ENCODE measurements at regions not wholly inside any gene's neighbourhood (a gene's known extent, or its start where the extent isn't known, plus 50 kb on each side); places are given as distances from the start of the nearest gene placed in this dataset.

DNA sequence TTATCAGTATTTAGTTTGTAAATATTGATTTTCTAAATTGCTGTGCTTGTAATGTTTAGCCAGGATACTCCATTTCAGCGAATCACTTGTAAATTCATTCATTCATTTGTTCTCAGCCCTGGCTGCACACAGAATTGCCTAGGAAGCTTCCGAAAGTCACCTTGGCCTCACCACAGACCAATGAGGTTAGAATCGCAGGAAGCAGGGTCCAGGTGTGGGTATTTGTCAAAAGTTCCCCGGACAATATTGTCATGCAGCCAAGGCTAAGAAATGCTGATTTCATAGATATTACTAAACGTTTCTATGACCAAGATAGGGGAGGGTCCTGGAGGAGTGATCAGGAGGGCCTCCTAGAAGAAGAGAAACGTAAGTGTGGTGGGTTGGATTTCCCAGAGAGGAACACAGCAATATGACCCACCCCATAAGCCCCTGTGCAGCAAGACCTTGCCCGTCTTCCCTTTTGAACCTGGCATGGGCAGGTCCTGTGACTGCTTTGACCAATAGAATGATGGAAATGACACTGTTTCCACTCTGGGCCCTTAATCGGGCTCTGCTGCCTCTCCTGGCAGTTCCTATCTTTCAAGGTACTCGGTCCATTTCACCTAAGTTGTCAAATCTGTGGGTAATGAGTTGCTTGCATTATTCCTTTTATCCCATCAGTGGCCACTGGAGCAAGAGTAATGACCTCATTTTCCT is 238.7 kb downstream of the FOXL1 start:
- Histone ChIP-seq H3K4me3 (ENCODE audit: insufficient read depth in 1 of 2, low read depth in 1 of 2, low read length in 2 of 2) (no peak overlapping the region), H3K9me3 (ENCODE audit: control insufficient read depth, low read length) (peaks cover 6% of the 10 kb centered on the region), H3K23ac (ENCODE audit: low read length in 2 of 2) (no peak overlapping the region), H3K27me3 (ENCODE audit: control insufficient read depth in 1 of 2, insufficient read depth in 1 of 2, low read length in 2 of 2) (peaks cover 9 to 97% of the 10 kb centered on the region in 2 experiments), H4K91ac (ENCODE audit: low read length) (no peak overlapping the region), H2AFZ (ENCODE audit: low read depth, low read length) (no peak overlapping the region), H3K4me2 (ENCODE audit: low read length, poor library complexity, severe bottlenecking) (no peak overlapping the region), H3K36me3 (ENCODE audit: control insufficient read depth in 1 of 2, insufficient read depth in 2 of 2, low read depth in 1 of 2, low read length in 2 of 2) (no peaks in the 10 kb centered on the region), H2BK15ac (ENCODE audit: low read depth, poor library complexity, severe bottlenecking) (no peak overlapping the region), H3K4ac (ENCODE audit: low read depth in 1 of 2, low read length in 2 of 2) (no peak overlapping the region), H3K27ac (ENCODE audit: low read length, poor library complexity, severe bottlenecking) (no peak overlapping the region), H2BK120ac (ENCODE audit: low read depth, low read length) (no peak overlapping the region), H3K18ac (ENCODE audit: low read depth in 1 of 2, low read length in 2 of 2) (no peak overlapping the region), H2AK5ac (ENCODE audit: low read length, severe bottlenecking) (no peak overlapping the region), H3K79me1 (replicated peaks; ENCODE audit: low read length, poor library complexity, severe bottlenecking) (no peaks in the 10 kb centered on the region), H4K8ac (ENCODE audit: low read length) (no peak overlapping the region), H3K9ac (ENCODE audit: low read length) (no peak overlapping the region), H3K4me1 (ENCODE audit: control insufficient read depth, insufficient read depth, low read depth, low read length) (peaks cover 2% of the 10 kb centered on the region), H2BK5ac (ENCODE audit: low read depth, low read length, poor library complexity, severe bottlenecking) (no peak overlapping the region), H3K14ac (ENCODE audit: low read length in 2 of 2) (no peak overlapping the region), H2BK12ac (ENCODE audit: low read length in 2 of 2) (no peak overlapping the region)
- 90% methylated on average over 9 of the region's 9 CpGs for WGBS
- DNase-seq, result no peak

DNA sequence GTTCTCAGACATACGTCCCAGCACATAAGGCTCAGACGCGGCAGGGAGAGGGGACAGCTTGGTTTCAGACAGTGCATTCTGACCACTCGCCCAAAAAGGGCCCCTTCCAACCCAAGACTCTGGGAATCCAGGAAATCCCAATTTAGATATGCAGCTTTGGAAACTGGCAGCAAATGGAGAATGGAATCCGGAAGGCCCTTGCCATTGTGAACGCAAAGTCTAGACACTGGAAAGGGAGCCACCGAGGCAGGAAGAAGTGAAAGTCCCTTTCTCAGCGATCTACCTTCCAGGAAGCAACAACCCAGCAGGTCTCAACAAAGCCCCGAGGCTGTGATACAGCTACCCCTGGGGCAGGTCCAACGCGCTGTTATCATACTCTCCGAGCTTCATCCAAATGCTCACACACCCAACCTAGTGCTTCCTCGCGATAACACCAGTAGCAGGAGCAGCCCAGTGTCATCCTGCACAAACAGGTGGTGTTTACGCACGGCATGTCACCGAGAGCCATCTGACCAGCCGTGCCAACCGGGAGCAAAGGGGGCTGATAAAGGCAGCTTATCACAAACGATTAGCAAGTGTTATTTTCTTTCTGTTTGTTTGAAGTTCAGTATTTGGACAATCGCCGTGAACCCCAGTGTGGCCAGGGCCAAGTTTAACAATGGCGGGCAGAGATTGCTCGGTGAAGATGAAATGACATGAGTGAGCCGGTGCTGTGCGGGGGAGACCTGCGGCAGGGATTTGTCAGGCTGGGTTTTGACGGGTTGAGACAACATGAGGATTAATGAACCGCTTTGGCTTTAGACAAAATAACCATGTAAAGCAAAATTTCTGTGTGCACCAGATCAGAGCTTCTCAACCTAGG is 240.6 kb downstream of the FOXL1 start:
- no peak overlapping the region for H3K18ac ChIP-seq (ENCODE audit: low read depth in 1 of 2, low read length in 2 of 2)
- DNase-seq, result no peak
- no peak overlapping the region for H2BK12ac ChIP-seq (ENCODE audit: low read length in 2 of 2)
- H3K79me1 ChIP-seq (replicated peaks; ENCODE audit: low read length, poor library complexity, severe bottlenecking), result no peaks in the 10 kb centered on the region
- no peak overlapping the region for H2AFZ ChIP-seq (ENCODE audit: low read depth, low read length)
- H3K9ac ChIP-seq (ENCODE audit: low read length), result no peak overlapping the region
- 77% methylated on average over 29 of the region's 29 CpGs for WGBS
- no peak overlapping the region for H2AK5ac ChIP-seq (ENCODE audit: low read length, severe bottlenecking)
- no peak overlapping the region for H3K4ac ChIP-seq (ENCODE audit: low read depth in 1 of 2, low read length in 2 of 2)
- H4K91ac ChIP-seq (ENCODE audit: low read length), result no peak overlapping the region
- peaks cover 9 to 97% of the 10 kb centered on the region in 2 experiments for H3K27me3 ChIP-seq (ENCODE audit: control insufficient read depth in 1 of 2, insufficient read depth in 1 of 2, low read length in 2 of 2)
- no peak overlapping the region for H3K23ac ChIP-seq (ENCODE audit: low read length in 2 of 2)
- H3K4me3 ChIP-seq (ENCODE audit: insufficient read depth in 1 of 2, low read depth in 1 of 2, low read length in 2 of 2), result no peak overlapping the region
- peaks cover 10% of the 10 kb centered on the region for H3K4me1 ChIP-seq (ENCODE audit: control insufficient read depth, insufficient read depth, low read depth, low read length)
- no peak overlapping the region for H2BK5ac ChIP-seq (ENCODE audit: low read depth, low read length, poor library complexity, severe bottlenecking)
- no peak overlapping the region for H3K4me2 ChIP-seq (ENCODE audit: low read length, poor library complexity, severe bottlenecking)
- no peaks in the 10 kb centered on the region for H3K36me3 ChIP-seq (ENCODE audit: control insufficient read depth in 1 of 2, insufficient read depth in 2 of 2, low read depth in 1 of 2, low read length in 2 of 2)
- peaks cover 6% of the 10 kb centered on the region for H3K9me3 ChIP-seq (ENCODE audit: control insufficient read depth, low read length)
- no peak overlapping the region for H3K14ac ChIP-seq (ENCODE audit: low read length in 2 of 2)
- no peak overlapping the region for H2BK15ac ChIP-seq (ENCODE audit: low read depth, poor library complexity, severe bottlenecking)
- H3K27ac ChIP-seq (ENCODE audit: low read length, poor library complexity, severe bottlenecking), result no peak overlapping the region
- no peak overlapping the region for H2BK120ac ChIP-seq (ENCODE audit: low read depth, low read length)
- no peak overlapping the region for H4K8ac ChIP-seq (ENCODE audit: low read length)

DNA sequence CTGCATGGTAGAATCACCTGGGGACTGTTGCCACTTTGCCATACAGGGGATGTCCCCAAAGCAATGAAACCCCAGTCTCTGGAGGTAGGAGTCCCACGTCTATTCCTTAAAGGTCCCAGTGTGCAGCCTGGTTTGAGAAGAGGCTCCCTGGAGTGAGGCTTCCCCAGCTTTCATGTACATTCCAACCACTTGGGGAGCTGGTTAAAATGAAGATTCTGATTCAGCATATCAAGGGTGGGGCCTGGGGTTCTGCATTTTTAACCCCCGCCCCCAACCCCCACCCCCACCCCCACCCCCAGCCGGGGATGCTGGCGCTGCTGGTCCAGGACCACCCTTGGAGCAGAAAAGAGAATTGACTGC is 241.2 kb downstream of the FOXL1 start:
- peaks cover 9 to 98% of the 10 kb centered on the region in 2 experiments for H3K27me3 ChIP-seq (ENCODE audit: control insufficient read depth in 1 of 2, insufficient read depth in 1 of 2, low read length in 2 of 2)
- H3K27ac ChIP-seq (ENCODE audit: low read length, poor library complexity, severe bottlenecking), result no peak overlapping the region
- no peaks in the 10 kb centered on the region for H3K36me3 ChIP-seq (ENCODE audit: control insufficient read depth in 1 of 2, insufficient read depth in 2 of 2, low read depth in 1 of 2, low read length in 2 of 2)
- no peak overlapping the region for H3K14ac ChIP-seq (ENCODE audit: low read length in 2 of 2)
- no peak overlapping the region for H4K8ac ChIP-seq (ENCODE audit: low read length)
- H3K9me3 ChIP-seq (ENCODE audit: control insufficient read depth, low read length), result peaks cover 6% of the 10 kb centered on the region
- no peak for DNase-seq
- no peak overlapping the region for H2BK12ac ChIP-seq (ENCODE audit: low read length in 2 of 2)
- no peak overlapping the region for H3K23ac ChIP-seq (ENCODE audit: low read length in 2 of 2)
- H2AK5ac ChIP-seq (ENCODE audit: low read length, severe bottlenecking), result no peak overlapping the region
- no peak overlapping the region for H3K9ac ChIP-seq (ENCODE audit: low read length)
- H3K4ac ChIP-seq (ENCODE audit: low read depth in 1 of 2, low read length in 2 of 2), result no peak overlapping the region
- no peak overlapping the region for H2BK5ac ChIP-seq (ENCODE audit: low read depth, low read length, poor library complexity, severe bottlenecking)
- no peak overlapping the region for H2AFZ ChIP-seq (ENCODE audit: low read depth, low read length)
- no peak overlapping the region for H3K4me2 ChIP-seq (ENCODE audit: low read length, poor library complexity, severe bottlenecking)
- H2BK15ac ChIP-seq (ENCODE audit: low read depth, poor library complexity, severe bottlenecking), result no peak overlapping the region
- H3K79me1 ChIP-seq (replicated peaks; ENCODE audit: low read length, poor library complexity, severe bottlenecking), result no peaks in the 10 kb centered on the region
- H4K91ac ChIP-seq (ENCODE audit: low read length), result no peak overlapping the region
- no peak overlapping the region for H2BK120ac ChIP-seq (ENCODE audit: low read depth, low read length)
- H3K4me3 ChIP-seq (ENCODE audit: insufficient read depth in 1 of 2, low read depth in 1 of 2, low read length in 2 of 2), result no peak overlapping the region
- H3K18ac ChIP-seq (ENCODE audit: low read depth in 1 of 2, low read length in 2 of 2), result no peak overlapping the region
- 88% methylated on average over 1 of the region's 4 CpGs for WGBS
- H3K4me1 ChIP-seq (ENCODE audit: control insufficient read depth, insufficient read depth, low read depth, low read length), result peaks cover 13% of the 10 kb centered on the region

GRCh38 chr16:86821895-86822294 is 243.5 kb downstream of the FOXL1 start:
- H3K79me1 ChIP-seq (replicated peaks; ENCODE audit: low read length, poor library complexity, severe bottlenecking), result no peaks in the 10 kb centered on the region
- H3K27me3 ChIP-seq (ENCODE audit: control insufficient read depth in 1 of 2, insufficient read depth in 1 of 2, low read length in 2 of 2), result peaks cover 9 to 99% of the 10 kb centered on the region in 2 experiments
- DNase-seq, result no peak
- H2BK12ac ChIP-seq (ENCODE audit: low read length in 2 of 2), result no peak overlapping the region
- no peak overlapping the region for H3K4me2 ChIP-seq (ENCODE audit: low read length, poor library complexity, severe bottlenecking)
- no peak overlapping the region for H3K18ac ChIP-seq (ENCODE audit: low read depth in 1 of 2, low read length in 2 of 2)
- no peak overlapping the region for H2BK120ac ChIP-seq (ENCODE audit: low read depth, low read length)
- H3K14ac ChIP-seq (ENCODE audit: low read length in 2 of 2), result no peak overlapping the region
- H3K27ac ChIP-seq (ENCODE audit: low read length, poor library complexity, severe bottlenecking), result no peak overlapping the region
- peaks cover 6% of the 10 kb centered on the region for H3K9me3 ChIP-seq (ENCODE audit: control insufficient read depth, low read length)
- H4K91ac ChIP-seq (ENCODE audit: low read length), result no peak overlapping the region
- H2BK5ac ChIP-seq (ENCODE audit: low read depth, low read length, poor library complexity, severe bottlenecking), result no peak overlapping the region
- no peak overlapping the region for H3K4me3 ChIP-seq (ENCODE audit: insufficient read depth in 1 of 2, low read depth in 1 of 2, low read length in 2 of 2)
- H3K4me1 ChIP-seq (ENCODE audit: control insufficient read depth, insufficient read depth, low read depth, low read length), result peaks cover 20% of the 10 kb centered on the region
- no peak overlapping the region for H3K4ac ChIP-seq (ENCODE audit: low read depth in 1 of 2, low read length in 2 of 2)
- H2BK15ac ChIP-seq (ENCODE audit: low read depth, poor library complexity, severe bottlenecking), result no peak overlapping the region
- no peak overlapping the region for H3K23ac ChIP-seq (ENCODE audit: low read length in 2 of 2)
- no peak overlapping the region for H3K9ac ChIP-seq (ENCODE audit: low read length)
- no peak overlapping the region for H2AK5ac ChIP-seq (ENCODE audit: low read length, severe bottlenecking)
- H2AFZ ChIP-seq (ENCODE audit: low read depth, low read length), result no peak overlapping the region
- H4K8ac ChIP-seq (ENCODE audit: low read length), result no peak overlapping the region
- no peaks in the 10 kb centered on the region for H3K36me3 ChIP-seq (ENCODE audit: control insufficient read depth in 1 of 2, insufficient read depth in 2 of 2, low read depth in 1 of 2, low read length in 2 of 2)
- WGBS, result 81% methylated on average over 1 of the region's 2 CpGs

Measured in mesenchymal stem cell (in vitro differentiated cells and primary cell).